Liver (tissue), 2 donors: ENCODE measurements at regions not wholly inside any gene's neighbourhood (a gene's known extent, or its start where the extent isn't known, plus 50 kb on each side); places are given as distances from the start of the nearest gene placed in this dataset.
"Not testable (repeated sequence)": the region's sequence is repeated elsewhere in the genome, so short reads cannot be mapped to it uniquely, and the experiment has no call there.

Experiments used
- TF ChIP-seq, protein P1 (sequence below): IDR thresholded peaks from 2 replicates; pipeline ENCODE4 v1.6.1; 2016; ENCODE audit warnings: antibody characterized with exemption, mild to moderate bottlenecking
- TF ChIP-seq, protein P2 (sequence below): fragments of 150-350 bp; IDR thresholded peaks from 2 replicates; pipeline ENCODE4 v1.5.1; 2017; ENCODE audit warnings: improper control_type of control experiment, low read depth, low read length; ENCODE audit not compliant: missing input control
- donor health status: healthy.

GRCh38 chr4:22620144-22620543 is 72.6 kb upstream of the GBA3 start:
- TF ChIP-seq, protein P1, sequence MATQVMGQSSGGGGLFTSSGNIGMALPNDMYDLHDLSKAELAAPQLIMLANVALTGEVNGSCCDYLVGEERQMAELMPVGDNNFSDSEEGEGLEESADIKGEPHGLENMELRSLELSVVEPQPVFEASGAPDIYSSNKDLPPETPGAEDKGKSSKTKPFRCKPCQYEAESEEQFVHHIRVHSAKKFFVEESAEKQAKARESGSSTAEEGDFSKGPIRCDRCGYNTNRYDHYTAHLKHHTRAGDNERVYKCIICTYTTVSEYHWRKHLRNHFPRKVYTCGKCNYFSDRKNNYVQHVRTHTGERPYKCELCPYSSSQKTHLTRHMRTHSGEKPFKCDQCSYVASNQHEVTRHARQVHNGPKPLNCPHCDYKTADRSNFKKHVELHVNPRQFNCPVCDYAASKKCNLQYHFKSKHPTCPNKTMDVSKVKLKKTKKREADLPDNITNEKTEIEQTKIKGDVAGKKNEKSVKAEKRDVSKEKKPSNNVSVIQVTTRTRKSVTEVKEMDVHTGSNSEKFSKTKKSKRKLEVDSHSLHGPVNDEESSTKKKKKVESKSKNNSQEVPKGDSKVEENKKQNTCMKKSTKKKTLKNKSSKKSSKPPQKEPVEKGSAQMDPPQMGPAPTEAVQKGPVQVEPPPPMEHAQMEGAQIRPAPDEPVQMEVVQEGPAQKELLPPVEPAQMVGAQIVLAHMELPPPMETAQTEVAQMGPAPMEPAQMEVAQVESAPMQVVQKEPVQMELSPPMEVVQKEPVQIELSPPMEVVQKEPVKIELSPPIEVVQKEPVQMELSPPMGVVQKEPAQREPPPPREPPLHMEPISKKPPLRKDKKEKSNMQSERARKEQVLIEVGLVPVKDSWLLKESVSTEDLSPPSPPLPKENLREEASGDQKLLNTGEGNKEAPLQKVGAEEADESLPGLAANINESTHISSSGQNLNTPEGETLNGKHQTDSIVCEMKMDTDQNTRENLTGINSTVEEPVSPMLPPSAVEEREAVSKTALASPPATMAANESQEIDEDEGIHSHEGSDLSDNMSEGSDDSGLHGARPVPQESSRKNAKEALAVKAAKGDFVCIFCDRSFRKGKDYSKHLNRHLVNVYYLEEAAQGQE = not testable (repeated sequence)
- TF ChIP-seq, protein P2, sequence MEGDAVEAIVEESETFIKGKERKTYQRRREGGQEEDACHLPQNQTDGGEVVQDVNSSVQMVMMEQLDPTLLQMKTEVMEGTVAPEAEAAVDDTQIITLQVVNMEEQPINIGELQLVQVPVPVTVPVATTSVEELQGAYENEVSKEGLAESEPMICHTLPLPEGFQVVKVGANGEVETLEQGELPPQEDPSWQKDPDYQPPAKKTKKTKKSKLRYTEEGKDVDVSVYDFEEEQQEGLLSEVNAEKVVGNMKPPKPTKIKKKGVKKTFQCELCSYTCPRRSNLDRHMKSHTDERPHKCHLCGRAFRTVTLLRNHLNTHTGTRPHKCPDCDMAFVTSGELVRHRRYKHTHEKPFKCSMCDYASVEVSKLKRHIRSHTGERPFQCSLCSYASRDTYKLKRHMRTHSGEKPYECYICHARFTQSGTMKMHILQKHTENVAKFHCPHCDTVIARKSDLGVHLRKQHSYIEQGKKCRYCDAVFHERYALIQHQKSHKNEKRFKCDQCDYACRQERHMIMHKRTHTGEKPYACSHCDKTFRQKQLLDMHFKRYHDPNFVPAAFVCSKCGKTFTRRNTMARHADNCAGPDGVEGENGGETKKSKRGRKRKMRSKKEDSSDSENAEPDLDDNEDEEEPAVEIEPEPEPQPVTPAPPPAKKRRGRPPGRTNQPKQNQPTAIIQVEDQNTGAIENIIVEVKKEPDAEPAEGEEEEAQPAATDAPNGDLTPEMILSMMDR = not testable (repeated sequence)
